ENCODE measurements at regions not wholly inside any gene's neighbourhood (a gene's known extent, or its start where the extent isn't known, plus 50 kb on each side); places are given as distances from the start of the nearest gene placed in this dataset.
"Not testable (repeated sequence)": the region's sequence is repeated elsewhere in the genome, so short reads cannot be mapped to it uniquely, and the experiment has no call there.

DNA sequence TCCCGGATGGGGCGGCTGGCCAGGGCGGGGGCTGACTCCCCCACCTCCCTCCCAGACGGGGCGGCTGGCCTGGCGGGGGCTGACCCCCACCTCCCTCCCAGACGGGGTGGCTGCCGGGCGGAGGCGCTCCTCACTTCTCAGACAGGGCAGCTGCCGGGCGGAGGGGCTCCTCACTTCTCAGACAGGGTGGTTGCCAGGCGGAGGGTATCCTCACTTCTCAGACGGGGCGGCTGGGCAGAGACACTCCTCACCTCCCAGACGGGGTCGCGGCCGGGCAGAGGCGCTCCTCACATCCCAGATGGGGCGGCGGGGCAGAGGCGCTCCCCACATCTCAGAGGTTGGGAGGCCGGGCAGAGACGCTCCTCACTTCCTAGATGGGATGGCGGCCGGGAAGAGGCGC is 362.3 kb upstream of the CASK start:
- TF ChIP-seq, protein P1, sequence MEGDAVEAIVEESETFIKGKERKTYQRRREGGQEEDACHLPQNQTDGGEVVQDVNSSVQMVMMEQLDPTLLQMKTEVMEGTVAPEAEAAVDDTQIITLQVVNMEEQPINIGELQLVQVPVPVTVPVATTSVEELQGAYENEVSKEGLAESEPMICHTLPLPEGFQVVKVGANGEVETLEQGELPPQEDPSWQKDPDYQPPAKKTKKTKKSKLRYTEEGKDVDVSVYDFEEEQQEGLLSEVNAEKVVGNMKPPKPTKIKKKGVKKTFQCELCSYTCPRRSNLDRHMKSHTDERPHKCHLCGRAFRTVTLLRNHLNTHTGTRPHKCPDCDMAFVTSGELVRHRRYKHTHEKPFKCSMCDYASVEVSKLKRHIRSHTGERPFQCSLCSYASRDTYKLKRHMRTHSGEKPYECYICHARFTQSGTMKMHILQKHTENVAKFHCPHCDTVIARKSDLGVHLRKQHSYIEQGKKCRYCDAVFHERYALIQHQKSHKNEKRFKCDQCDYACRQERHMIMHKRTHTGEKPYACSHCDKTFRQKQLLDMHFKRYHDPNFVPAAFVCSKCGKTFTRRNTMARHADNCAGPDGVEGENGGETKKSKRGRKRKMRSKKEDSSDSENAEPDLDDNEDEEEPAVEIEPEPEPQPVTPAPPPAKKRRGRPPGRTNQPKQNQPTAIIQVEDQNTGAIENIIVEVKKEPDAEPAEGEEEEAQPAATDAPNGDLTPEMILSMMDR (IDR thresholded peaks at IDR 0.05; ENCODE audit: low read length) = not testable (repeated sequence)
- TF ChIP-seq EZH2 (optimal IDR thresholded peaks at IDR 0.05; ENCODE audit: low read depth, low read length) = not testable (repeated sequence)

Data from MM.1S (cell line).